Fibroblast of lung (primary cell): ENCODE measurements at regions not wholly inside any gene's neighbourhood (a gene's known extent, or its start where the extent isn't known, plus 50 kb on each side); places are given as distances from the start of the nearest gene placed in this dataset.

ENCODE experiments used
- CTCF ChIP-seq, 2 donors: IDR thresholded peaks in 1 of 2; conservative IDR thresholded peaks in 1 of 2; 1 replicate in 1 of 2; 2 replicates in 1 of 2; pipeline ENCODE4 v1.5.1; 2011 to 2012; ENCODE audit warnings: low read length in 2 of 2, control low read depth in 1 of 2, inconsistent platforms in 1 of 2, low read depth in 1 of 2, mild to moderate bottlenecking in 1 of 2
- EZH2 ChIP-seq: IDR thresholded peaks from 2 replicates; pipeline ENCODE4 v1.5.1; 2012; ENCODE audit warnings: low read length, control low read depth, mild to moderate bottlenecking; ENCODE audit errors: missing control alignments

- TF ChIP-seq CTCF (conservative IDR thresholded peaks at IDR 0.05 in 1 of 2, IDR thresholded peaks at IDR 0.05 in 1 of 2; ENCODE audit: low read depth in 1 of 2, low read length in 2 of 2) = no peak
- TF ChIP-seq EZH2 = no peak
Observed at GRCh38 chr1:29586215-29586614, 349.9 kb downstream of the PTPRU start.
